ENCODE measurements at regions not wholly inside any gene's neighbourhood (a gene's known extent, or its start where the extent isn't known, plus 50 kb on each side); places are given as distances from the start of the nearest gene placed in this dataset.

DNA sequence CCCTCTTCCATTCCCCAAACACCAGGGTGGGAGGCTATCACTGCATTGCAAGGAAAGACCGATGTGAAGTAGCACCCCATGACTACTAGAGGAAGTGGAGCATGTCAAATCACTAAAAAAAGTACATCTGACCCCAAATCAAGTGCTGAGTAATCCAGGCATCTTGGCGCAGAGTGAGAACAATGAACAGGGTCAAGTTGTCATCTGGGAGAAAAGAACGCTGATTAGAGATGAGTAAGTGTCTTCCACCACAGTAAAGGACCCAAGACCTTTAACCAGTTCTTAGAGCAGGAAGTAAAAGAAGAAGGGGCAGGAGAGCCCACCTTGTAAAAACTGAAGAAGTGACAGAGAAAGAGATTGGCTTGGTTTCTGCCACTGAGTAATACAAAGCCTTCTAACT lies 75.0 kb upstream of the RAD23B start:
- TF ChIP-seq GATA3 (IDR thresholded peaks at IDR 0.05; ENCODE audit: low read depth, low read length) (no peak), GATA2 (IDR thresholded peaks at IDR 0.05; ENCODE audit: low read depth, low read length) (no peak)
